ENCODE measurements at regions not wholly inside any gene's neighbourhood (a gene's known extent, or its start where the extent isn't known, plus 50 kb on each side); places are given as distances from the start of the nearest gene placed in this dataset.

DNA sequence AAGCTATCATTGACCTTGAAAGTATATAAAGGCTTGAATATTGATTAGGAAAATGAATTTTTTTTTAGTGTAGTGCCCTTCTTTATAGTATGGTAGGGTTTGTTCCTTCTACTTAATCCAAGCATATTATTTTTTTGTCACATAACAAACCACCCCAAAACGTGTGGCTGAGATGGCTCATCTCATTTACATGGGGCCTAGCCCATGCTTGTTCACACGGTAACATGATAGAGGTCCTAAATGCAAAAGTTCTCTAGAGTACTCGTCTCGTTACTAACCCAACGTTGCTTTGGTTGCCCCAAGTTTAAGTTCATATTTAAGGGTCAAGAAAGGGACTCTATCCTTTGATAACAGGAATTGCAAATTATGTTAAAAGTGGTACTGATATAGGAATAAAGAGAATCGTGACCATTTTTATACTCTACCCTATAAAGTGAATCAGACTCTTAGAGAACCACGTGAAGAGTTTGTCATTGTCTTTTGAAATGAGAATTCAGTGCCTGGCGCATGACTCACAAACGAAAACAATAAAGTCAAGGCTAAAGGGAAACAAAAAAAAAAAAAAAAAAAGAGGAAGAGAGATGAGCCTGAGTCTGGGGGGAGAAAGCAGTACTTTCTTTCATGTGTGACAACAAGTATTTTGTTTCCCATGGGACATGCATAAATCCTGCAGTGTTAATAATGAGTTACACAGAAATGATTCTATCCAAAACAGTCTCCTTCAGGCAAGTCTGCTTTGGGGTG lies 402.8 kb upstream of the NWD2 start:
- no peak for DNase-seq

DNA sequence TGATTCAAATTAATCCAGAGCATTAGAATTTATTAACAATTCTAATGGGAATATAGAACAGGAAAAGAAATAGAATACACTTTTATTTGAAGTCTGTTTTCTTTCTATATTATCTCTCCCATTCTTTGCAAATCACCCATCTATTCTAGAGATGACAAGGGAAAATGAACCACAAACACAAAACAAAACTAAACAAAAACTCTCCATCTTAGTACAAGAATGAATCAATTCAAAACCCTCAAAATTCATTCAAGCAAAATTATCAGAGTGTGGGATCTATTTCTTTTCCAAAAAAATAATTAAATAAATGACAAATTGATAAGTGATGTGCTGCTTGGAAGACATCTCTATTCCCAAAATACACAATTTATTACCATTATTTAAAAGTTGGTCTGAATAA lies 400.1 kb upstream of the NWD2 start:
- DNase-seq = no peak

DNA sequence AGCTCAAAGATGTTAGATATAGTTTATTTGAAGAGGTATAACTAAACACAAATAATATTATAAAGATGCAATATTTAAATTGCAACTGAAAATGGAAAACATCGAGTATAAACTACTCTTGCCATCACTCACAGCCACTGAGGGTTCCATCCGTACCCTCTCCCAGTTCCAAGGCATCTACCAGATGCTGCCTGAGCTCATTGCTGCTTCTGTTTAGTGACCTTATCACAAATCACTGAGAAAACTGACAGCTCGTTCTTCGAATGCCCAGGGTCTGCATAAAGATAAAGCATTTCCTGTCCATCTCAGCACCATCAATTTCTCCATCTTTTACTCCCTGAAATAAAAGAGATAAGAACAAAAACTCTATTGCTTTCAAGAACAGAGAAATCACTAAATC lies 391.7 kb upstream of the NWD2 start:
- no peak for DNase-seq

DNA sequence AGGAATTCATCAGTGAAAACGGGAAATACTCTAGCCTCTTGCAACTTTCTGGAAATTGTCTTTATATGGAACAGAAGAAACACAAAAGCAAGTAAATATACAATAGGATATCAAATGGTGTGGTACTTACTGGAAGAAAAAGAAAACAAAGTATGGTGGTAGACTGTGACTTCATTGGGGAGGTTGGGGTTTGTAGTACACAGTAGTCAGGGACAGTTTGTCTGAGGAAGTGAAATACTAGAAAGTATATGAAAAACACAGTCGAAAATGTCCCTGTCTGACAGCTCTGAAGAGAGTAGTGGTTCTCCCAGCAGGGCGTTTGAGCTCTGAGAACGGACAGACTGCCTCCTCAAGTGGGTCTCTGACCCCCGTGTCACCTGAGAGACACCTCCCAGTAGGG lies 390.0 kb upstream of the NWD2 start:
- no peak for DNase-seq

DNA sequence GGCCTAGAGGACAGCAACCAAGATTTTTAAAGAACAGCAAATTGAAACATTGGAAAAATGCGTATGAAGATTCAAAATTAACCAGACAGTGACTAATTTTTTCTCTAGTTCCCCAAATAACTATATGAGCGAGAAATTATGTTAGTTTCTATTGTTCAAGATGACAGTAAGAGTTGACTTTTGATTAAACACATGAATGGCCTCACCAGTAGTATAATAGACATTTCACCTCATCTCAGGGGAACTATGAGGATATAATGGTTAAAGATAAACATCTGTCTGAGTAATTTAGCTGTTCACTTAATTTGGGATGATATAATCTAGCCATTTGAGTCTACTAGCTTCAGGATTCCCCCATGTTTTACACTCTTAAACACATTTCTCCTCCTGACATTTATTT lies 380.9 kb upstream of the NWD2 start:
- no peak for DNase-seq

DNA sequence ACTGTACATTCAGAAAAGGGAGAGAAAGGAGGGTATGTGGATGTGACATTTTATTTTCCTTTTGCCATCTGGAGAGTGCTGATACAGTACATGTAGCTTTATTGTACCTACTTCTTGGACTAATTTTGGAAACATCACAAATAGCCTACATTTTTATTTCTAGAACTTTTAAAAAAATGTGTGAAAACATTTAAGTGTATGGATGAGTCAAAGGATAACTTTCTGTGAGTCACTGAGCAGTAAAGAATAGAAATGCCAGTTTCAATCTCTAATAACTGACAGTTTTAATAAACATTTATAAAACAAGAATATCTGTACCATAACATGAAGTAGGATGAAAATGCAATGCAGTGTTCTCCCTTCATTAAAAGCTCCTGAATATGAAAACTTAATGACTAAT lies 374.4 kb upstream of the NWD2 start:
- DNase-seq = no peak

DNA sequence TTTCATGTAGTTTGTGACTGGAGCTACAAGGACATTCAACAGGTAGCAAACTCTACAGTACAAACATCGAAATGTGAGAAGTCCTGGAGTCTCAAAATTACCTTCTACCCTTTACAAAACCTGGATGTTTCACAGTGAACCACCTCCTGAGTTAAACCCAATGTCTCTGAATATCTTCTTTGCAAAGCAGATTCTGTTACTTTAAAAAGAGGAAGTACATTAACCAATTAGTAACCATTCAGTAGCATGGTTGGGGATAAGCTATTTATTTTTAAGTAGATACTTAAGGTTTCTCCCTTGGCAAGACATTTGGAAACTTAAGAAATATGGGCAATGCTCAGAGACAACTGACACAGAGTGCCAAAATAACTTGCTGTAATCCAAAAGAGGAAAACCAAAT lies 371.9 kb upstream of the NWD2 start:
- no peak for DNase-seq

DNA sequence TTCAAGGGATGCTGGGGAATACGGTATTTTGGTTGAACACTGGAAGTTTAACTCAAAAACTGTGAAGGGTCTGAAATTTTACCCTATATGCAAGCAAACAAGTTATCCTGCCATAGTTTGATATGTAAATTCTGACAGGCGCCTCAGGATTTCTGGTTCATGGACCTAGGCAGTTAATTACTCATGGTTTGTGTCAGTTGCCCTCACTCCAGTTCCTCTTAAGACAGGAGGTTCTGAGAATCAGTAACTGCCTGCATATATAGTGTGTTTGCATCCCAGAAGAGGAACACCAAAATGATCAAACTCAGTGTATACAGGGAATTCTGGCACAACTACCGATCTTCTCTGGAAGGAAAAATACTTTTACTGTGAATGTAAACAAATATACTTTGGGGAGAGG lies 360.4 kb upstream of the NWD2 start:
- no peak for DNase-seq

DNA sequence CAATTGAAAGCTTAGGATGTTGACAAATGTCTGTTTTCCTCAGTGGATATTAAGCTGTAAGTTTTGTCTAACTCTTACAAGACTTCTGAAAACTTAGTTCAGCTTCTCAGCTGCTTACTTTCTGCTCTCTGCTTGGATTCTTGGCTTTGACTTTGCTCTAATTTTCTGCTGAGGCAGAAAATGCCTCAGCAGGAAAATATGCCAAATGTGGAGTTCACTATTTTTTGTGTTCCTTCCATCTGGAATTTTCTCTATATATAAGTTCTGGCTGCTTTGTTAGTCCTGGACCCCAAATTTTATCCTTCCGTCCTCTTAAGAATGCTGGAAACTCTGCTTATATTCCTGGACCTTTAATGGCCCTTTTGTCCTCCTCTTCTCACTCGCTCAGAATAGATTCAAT lies 352.6 kb upstream of the NWD2 start:
- DNase-seq = no peak

DNA sequence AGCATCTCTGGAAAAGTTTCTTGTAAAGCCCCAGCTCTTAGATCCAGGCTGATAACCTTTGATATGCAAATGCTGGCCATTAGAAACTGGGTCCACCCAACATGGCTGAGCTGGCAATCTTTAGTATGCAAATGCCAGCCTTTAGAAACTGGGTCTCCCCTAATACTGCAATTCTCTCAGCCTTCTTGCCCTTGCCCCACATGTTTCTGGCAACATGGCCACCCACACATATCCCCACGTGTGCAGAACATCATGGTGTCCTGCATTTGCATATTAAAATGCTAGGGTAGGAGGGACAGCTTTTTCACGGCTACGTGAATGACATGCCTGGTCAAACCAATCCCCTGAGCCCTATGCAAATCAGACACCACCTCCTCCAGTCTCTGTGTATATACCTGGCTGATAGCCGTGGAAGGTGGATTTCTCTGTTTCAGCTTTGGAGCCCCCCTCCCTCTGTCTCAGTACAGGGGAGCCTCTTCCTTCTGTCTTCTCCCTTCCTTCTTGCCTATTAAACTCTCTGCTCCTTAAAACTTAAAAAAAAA lies 344.0 kb upstream of the NWD2 start:
- no peak for DNase-seq

DNA sequence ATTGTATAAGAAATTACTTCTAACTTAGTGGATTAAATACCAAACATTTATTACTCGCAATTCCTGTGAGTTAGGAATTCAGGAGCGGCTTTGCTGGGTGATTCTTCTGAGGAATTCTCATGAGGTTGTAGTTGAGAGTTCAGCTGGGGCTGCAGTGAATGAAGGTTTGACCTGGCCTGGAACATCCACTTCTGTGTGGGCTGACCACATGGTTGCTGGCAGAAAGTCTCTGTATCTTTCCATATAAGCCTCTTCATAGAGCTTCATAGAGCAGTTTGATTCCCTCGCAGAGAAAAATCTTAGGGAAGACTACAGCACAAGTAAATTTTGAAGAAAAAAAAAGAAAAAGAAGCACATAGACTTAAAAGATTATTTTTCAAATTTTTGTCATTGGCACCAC lies 339.7 kb upstream of the NWD2 start:
- DNase-seq = no peak

DNA sequence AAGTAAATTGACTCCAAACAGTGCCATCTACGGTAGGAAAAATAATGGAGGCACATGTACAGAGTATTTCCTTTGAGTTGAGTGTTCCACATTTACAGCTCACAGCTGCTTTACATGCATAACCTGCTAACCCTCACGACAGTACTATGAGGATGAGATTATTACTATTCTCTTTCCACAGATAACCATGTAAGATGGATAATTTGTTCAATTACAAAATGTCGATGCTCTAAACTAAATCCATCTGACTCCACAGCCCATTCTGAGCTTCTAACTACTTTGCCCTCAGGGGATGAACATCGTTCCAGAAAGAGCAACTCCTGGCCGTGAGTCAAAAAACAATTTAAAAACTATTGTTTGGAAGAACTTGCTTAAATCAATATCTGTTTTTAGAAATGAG lies 330.4 kb upstream of the NWD2 start:
- DNase-seq = no peak

DNA sequence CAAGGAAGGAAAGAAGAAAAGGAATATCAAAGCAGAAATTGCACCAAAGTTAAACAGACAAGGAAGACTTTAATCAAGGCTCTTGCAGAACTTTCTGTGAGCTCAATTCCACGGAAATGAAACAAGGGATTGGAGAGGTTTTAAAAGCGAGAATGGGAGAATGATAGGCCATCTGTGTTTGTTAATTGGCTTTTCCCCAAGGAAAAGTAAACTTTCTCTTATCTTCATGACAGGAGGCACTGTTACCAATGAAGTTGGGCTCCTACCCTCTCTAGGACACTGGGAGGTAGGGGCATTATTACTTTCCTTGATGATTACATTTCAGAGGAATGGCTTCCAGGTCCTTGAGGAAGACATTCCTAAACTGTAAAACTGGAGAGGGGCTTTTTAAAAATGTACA lies 328.8 kb upstream of the NWD2 start:
- no peak for DNase-seq

DNA sequence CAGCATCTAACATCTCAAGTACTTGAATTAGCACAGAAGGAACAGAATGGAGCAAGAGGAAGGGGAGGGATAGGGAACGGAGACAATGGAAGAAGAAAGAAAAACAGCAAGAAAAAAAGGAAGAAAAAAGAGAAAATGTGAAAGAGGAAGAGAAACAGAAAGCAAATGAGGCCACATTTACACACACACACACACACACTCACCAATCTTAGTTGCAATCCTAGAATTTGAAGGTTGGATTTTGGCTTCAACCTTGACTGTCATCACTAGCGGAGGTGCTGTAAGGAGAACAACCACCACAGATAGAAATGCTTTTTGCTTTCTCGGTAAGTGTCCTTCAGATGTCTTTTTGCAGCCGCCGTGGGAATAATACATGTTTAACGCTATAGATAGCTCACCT lies 327.1 kb upstream of the NWD2 start:
- no peak for DNase-seq

DNA sequence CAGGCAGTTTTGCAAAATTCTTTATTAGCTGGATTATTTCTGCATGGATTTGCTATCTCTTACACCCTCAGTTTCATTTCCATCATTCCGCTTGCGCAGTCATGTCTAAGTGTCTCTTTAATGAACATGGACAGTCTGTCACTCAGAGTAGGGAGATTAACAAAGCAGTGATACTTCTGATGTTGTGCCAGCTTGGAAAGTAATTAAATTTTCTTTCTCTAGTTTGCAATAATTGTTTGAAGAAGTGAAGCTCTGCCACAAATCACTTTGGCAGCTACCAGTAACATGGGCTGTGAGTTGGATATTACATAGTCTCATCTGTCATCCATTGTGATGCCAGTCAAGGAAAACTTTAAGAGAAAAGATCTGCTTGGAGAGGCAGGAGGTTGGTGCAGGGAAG lies 324.8 kb upstream of the NWD2 start:
- no peak for DNase-seq

DNA sequence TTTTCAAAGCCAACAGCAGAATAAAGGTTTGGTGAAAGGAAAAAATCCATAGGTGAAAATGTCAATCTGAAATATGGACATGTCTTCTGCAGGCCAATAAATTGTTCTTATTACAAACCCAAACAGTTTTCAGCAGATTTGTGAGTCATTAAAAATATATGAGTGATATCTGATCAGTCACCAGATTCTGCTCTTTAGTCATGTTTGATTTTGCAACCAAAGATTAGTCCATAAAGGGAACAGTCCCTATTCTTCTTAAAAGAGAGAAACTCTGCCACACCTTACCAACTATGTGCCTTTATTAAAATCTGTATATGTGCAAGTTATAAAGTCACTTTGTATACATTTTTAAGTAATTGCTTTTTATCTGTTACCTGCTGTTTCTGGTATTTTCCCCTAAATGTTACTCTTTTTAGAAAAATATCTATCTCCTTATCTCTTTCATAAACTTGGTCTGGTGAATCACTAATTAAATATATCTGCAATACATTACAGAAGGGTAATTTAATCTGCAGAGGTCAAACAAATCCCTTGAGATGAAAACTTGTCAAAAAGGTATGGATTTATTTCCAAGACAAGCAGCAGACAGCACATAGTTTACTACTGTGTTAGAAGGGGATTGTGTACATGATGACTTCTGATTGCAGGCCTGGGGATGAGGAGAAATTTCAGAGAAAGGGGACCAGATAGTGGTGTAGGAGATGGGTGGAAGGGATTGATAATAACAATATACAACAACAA lies 322.9 kb upstream of the NWD2 start:
- peak; percentile 6 for DNase-seq

DNA sequence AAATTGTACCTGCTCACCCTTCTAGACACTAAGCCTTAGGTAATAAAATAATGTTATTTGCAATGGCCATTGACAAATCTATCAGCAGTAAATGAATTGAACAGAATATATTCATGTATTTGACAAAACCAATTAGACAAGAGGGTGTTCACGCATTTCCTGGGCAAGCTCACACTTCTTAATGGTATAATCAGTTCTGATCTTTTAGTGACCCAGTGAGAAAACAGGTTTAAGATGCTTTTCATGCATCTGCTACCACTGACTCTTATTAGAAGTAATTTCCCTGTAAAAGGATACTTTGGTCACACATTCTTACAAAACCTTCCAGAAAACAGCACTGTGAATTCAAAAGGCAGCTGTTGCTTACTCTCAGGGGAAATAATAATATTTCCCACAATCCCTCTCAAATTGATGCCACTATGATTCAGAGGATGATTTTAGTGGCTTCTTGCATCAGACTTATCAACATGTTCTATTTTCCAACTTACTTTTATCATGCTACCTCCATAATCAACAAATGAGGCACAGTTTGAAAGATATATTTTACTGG lies 313.9 kb upstream of the NWD2 start:
- peak; percentile 1 for DNase-seq

DNA sequence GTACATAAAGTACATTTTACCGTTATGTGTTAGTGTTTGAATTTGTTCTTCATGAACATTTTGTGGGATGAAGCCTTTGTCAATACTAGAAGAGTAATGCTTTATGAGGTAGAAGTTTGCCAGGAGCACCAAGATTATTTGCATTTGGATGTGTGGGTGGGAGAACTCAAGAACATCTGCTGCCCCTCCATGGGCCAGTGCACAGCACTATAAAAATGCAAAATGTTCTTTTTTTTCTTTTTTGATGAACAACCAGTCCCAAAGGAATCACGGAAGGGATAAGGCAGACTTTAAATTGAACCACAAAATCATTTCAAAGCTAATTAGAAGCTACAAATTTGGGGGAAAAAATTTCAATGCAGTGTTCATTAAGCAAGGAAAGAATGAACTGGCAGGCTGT lies 300.3 kb upstream of the NWD2 start:
- no peak for DNase-seq

DNA sequence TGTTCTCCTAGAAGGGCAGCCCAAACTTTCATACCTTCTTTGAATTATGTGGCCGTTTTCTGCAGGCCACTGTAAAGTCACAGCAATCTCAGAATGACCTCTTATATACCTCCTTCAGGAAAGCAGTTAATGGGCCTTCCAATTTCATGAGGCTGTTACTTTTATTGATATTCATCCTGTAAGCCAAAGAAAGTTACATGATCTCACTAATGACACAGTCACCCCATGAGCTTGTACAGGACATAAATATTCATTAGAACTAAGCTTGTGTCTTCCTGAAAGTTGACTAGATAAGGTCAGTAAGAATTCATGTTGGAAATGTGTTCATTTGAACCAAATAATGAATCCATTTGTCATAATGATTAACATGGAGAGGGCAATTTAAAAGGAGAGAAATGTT lies 283.1 kb upstream of the NWD2 start:
- DNase-seq = no peak

DNA sequence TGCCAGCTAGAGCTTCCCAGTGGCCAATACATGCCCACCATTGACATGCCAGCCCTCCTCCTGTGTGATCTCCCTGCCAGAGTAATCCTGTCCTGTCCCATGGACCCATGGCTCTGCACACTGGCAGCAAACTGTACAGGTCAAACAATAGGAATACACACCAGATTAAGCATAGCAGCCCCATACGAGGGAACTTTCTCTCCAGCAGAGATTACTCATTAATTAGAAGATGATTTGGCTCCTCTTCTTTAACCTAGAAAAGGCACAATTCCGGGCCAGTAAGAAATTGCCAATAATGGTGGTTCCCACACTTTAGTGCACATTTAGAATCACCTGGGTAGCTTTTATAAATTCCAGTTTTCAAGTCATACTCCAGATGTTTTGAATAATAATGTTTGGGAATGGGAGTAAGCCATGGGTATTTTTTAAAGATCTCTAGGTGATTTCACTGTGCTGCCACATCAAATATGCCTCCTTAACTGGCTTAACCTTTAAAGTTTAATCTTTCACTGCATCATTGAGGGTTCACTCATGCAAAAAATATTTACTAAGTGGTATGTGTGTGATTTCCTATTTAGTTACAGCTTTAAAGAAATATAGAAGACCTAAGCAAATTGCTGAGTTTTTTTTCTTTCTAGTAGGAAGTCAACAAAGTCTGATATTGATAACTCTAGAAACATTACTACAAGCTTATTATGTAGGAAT lies 277.6 kb upstream of the NWD2 start:
- DNase-seq = no peak

DNA sequence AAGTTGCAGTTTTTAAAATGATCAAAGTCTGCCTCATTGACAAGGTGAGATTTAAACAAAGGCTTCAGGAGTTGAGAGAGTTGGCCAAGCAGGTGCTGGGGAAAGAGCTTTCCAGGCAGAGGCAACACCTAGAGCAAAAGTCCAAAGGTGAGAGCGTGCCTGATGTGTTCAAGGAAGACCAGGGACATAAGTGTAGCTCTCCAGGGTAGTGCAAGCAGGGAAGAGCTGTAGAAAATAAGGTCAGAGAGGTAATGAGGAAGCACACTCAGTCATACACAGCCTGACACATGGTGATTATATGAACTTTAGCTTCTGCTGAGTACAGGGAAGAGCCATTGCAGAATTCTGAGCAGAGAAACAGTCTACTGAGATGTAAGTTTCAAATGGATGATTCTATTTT lies 265.0 kb upstream of the NWD2 start:
- DNase-seq = no peak

DNA sequence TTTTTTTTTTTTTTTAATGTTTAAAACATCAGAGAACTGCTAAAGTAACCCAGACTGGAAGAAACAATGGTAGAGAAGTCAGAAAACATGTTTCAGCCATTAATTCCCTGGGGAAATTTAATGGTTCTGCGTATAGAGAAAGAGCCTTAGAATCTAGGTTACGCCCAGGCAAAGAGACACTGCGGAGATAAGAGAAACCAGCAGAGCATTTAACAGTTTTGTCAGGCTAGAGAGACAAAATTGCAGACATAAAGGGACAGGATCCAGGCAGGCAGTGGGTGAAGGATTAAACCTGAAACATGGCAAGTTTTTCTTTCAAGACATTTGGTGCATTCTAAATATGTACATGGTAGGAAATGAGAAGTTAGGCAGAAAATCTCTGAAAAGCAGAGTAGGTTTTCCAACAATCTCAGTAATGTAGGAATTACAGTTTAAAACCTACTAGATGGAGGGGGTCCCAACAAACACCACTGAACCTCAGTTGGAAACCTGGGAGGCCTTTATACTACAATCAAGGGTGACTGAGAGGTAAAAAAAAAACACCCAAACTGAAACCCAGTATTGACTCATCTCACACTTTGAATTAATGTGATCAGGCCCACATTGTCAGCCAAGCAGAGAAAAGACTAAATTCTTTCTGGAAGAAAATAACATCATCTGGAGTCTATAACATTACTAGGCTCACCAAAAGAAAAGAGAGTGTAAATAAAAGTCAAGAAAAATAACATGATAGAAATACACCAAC lies 254.2 kb upstream of the NWD2 start:
- no peak for DNase-seq

DNA sequence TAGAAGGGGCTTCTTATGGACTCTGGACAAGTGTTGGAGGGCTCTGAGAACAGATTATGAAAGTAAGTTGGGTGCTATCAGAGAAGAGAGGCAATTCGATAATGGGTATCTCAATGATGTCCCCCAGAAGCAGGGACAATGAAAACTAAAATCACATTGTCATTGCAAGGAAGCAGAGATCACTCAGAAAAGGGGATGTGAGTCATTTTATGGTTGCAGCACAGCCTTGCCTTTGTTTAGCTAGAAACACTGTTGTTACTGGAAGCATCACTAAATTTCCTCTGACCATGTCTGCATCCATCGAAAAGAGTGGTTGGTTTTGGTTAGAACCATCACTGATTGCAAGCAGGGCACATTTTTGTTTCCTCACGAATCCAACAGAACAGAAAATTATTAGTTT lies 246.8 kb upstream of the NWD2 start:
- DNase-seq = no peak
